HL-60 (cell line): ENCODE measurements at regions not wholly inside any gene's neighbourhood (a gene's known extent, or its start where the extent isn't known, plus 50 kb on each side); places are given as distances from the start of the nearest gene placed in this dataset.

Source experiments
- POLR2AphosphoS5 ChIP-seq: IDR thresholded peaks from 2 replicates; pipeline ENCODE4 v1.6.1; 2012; ENCODE audit warnings: low read depth
- TF ChIP-seq, protein P1 (sequence below): IDR thresholded peaks from 2 replicates; pipeline ENCODE4 v1.6.1; 2012; ENCODE audit warnings: low read depth; ENCODE audit not compliant: insufficient replicate concordance

GRCh38 chr4:30005995-30006394, 714.2 kb upstream of the PCDH7 start:
- TF ChIP-seq, protein P1, sequence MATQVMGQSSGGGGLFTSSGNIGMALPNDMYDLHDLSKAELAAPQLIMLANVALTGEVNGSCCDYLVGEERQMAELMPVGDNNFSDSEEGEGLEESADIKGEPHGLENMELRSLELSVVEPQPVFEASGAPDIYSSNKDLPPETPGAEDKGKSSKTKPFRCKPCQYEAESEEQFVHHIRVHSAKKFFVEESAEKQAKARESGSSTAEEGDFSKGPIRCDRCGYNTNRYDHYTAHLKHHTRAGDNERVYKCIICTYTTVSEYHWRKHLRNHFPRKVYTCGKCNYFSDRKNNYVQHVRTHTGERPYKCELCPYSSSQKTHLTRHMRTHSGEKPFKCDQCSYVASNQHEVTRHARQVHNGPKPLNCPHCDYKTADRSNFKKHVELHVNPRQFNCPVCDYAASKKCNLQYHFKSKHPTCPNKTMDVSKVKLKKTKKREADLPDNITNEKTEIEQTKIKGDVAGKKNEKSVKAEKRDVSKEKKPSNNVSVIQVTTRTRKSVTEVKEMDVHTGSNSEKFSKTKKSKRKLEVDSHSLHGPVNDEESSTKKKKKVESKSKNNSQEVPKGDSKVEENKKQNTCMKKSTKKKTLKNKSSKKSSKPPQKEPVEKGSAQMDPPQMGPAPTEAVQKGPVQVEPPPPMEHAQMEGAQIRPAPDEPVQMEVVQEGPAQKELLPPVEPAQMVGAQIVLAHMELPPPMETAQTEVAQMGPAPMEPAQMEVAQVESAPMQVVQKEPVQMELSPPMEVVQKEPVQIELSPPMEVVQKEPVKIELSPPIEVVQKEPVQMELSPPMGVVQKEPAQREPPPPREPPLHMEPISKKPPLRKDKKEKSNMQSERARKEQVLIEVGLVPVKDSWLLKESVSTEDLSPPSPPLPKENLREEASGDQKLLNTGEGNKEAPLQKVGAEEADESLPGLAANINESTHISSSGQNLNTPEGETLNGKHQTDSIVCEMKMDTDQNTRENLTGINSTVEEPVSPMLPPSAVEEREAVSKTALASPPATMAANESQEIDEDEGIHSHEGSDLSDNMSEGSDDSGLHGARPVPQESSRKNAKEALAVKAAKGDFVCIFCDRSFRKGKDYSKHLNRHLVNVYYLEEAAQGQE, result no peak
- TF ChIP-seq POLR2AphosphoS5, result no peak
